B cell (primary cell): ENCODE measurements at regions not wholly inside any gene's neighbourhood (a gene's known extent, or its start where the extent isn't known, plus 50 kb on each side); places are given as distances from the start of the nearest gene placed in this dataset.

Source experiments
- ATAC-seq: fragments of 200-7000 bp; cut with Tn5 transposase; one replicate; pipeline ENCODE4 v1.10.0; 2021; ENCODE audit warnings: low read depth, mild to moderate bottlenecking, moderate number of reproducible peaks, moderate library complexity
- CTCF ChIA-PET: fragments of 350-600 bp; sonication (Branson Sonifier 250); formaldehyde crosslinking; loops from one replicate; lab custom pipeline; 2021; ENCODE audit warnings: antibody characterized with exemption, inconsistent platforms; lab: Charles Lee
- POLR2A ChIA-PET: fragments of 350-600 bp; sonication (Branson Sonifier 250); formaldehyde crosslinking; loops from one replicate; lab custom pipeline; 2021; ENCODE audit warnings: antibody characterized with exemption; lab: Charles Lee
- DNase-seq: peaks from one replicate; pipeline ENCODE4 v3.0.0; 2013
- H2AFZ ChIP-seq: 2 replicates; pipeline ENCODE4 v1.6.1; 2012; ENCODE audit warnings: mild to moderate bottlenecking, low read depth, low read length; ENCODE audit not compliant: insufficient read depth, poor library complexity, severe bottlenecking
- H3K27ac ChIP-seq, 2 donors: 1 replicate in 1 of 2; 2 replicates in 1 of 2; pipeline ENCODE4 v1.5.1; 2012 to 2013; ENCODE audit warnings: low read length in 2 of 2, mild to moderate bottlenecking in 2 of 2, moderate library complexity in 1 of 2
- H3K27me3 ChIP-seq, 4 experiments: fragments of 200-600 bp in 1 of 4; sonication (generic) in 1 of 4; replicated peaks in 1 of 4; 1 replicate in 2 of 4; 2 replicates in 2 of 4; pipeline versions ENCODE4 v1.6.1 to v1.7.0; 2013 to 2016; ENCODE audit warnings: low read length in 3 of 4, mild to moderate bottlenecking in 2 of 4, mixed read lengths in 1 of 4, moderate library complexity in 1 of 4; ENCODE audit not compliant: insufficient read depth in 4 of 4, control insufficient read depth in 3 of 4; ENCODE audit errors: control extremely low read depth in 1 of 4
- H3K36me3 ChIP-seq, 2 experiments: replicated peaks in 1 of 2; 1 replicate in 1 of 2; 2 replicates in 1 of 2; pipeline versions ENCODE4 v1.6.1 to v1.7.1; 2013; ENCODE audit warnings: low read length in 1 of 2; ENCODE audit not compliant: insufficient read depth in 2 of 2, control insufficient read depth in 1 of 2; ENCODE audit errors: control extremely low read depth in 1 of 2, extremely low read depth in 1 of 2
- H3K4me1 ChIP-seq, 2 donors: fragments of 200-600 bp in 1 of 2; sonication (generic) in 1 of 2; 1 replicate in 1 of 2; 2 replicates in 1 of 2; pipeline versions ENCODE4 v1.5.1 to v1.6.1; 2013 to 2017; ENCODE audit warnings: low read length in 2 of 2; ENCODE audit not compliant: control insufficient read depth in 2 of 2, insufficient read depth in 2 of 2
- H3K4me2 ChIP-seq: replicated peaks from 2 replicates; pipeline ENCODE3; 2012; ENCODE audit warnings: mild to moderate bottlenecking, low read depth, low read length; ENCODE audit not compliant: poor library complexity, severe bottlenecking
- H3K4me3 ChIP-seq, 5 experiments: fragments of 200-600 bp in 1 of 5; sonication (generic) in 1 of 5; 1 replicate in 3 of 5; 2 replicates in 2 of 5; pipeline versions ENCODE4 v1.5.1 to v1.7.0; 2011 to 2016; ENCODE audit warnings: low read length in 4 of 5, mild to moderate bottlenecking in 4 of 5, low read depth in 2 of 5, control low read depth in 1 of 5, moderate library complexity in 1 of 5; ENCODE audit not compliant: insufficient read depth in 1 of 5; ENCODE audit errors: control extremely low read depth in 1 of 5, extremely low read depth in 1 of 5
- H3K79me2 ChIP-seq: fragments of 200-600 bp; sonication (generic); one replicate; pipeline ENCODE4 v1.6.0; 2016; ENCODE audit warnings: low read length; ENCODE audit not compliant: control insufficient read depth, insufficient read depth
- H3K9ac ChIP-seq: fragments of 200-600 bp; sonication (generic); 2 replicates; pipeline ENCODE4 v1.6.1; 2017; ENCODE audit warnings: mild to moderate bottlenecking, low read length, moderate library complexity
- H3K9me3 ChIP-seq, 3 donors: one replicate each; pipeline versions ENCODE4 v1.6.1 to v1.7.1; 2013; ENCODE audit warnings: low read length in 2 of 3; ENCODE audit not compliant: control insufficient read depth in 2 of 3, insufficient read depth in 1 of 3; ENCODE audit errors: control extremely low read depth in 1 of 3
- H4K20me1 ChIP-seq: 2 replicates; pipeline ENCODE4 v1.6.0; 2012; ENCODE audit warnings: mild to moderate bottlenecking, low read length; ENCODE audit not compliant: insufficient read depth, control insufficient read depth, poor library complexity, severe bottlenecking
- H3K27ac Mint-ChIP-seq: one replicate; pipeline ENCODE4 v1.8.0; 2021; ENCODE audit warnings: mixed read lengths
- H3K27me3 Mint-ChIP-seq: one replicate; pipeline ENCODE4 v1.8.0; 2021; ENCODE audit warnings: mixed read lengths
- H3K4me1 Mint-ChIP-seq: one replicate; pipeline ENCODE4 v1.8.0; 2021; ENCODE audit warnings: mixed read lengths
- H3K4me3 Mint-ChIP-seq: one replicate; pipeline ENCODE4 v1.8.0; 2021; ENCODE audit warnings: mixed read lengths
- H3K9me3 Mint-ChIP-seq: one replicate; pipeline ENCODE4 v1.8.0; 2022; ENCODE audit warnings: mixed read lengths; ENCODE audit not compliant: insufficient read depth
- CTCF ChIP-seq: fragments of 200-600 bp; IDR thresholded peaks from one replicate; pipeline ENCODE4 v1.8.0; 2022; ENCODE audit warnings: antibody characterized with exemption, mild to moderate bottlenecking
- EZH2 ChIP-seq: IDR thresholded peaks from 2 replicates; pipeline ENCODE4 v1.6.1; 2012; ENCODE audit warnings: borderline replicate concordance, low read depth, mild to moderate bottlenecking, moderate library complexity, low read length; ENCODE audit not compliant: insufficient read depth, poor library complexity, severe bottlenecking
- WGBS: methylation state at CpG from one replicate; pipeline ENCODE4 v1.1.5; 2013; ENCODE audit warnings: missing lambda C conversion rate; ENCODE audit not compliant: insufficient coverage; 5-methylcytosine and 5-hydroxymethylcytosine counted together
- intact Hi-C: fragments of 100-400 bp; cut with micrococcal nuclease; formaldehyde crosslinking; loops from one replicate; pipeline ENCODE4 v1.10.0; 2022

GRCh38 chr11:13889552-13890249 is 72.8 kb upstream of the SPON1 start:
- Histone ChIP-seq H3K4me3 (no peak overlapping the region), H3K4me1 (no peaks in the 10 kb centered on the region), H3K79me2 (no peaks in the 10 kb centered on the region), H3K36me3 (no peaks in the 10 kb centered on the region), H2AFZ (no peak overlapping the region), H3K27ac (no peak overlapping the region), H3K9ac (no peak overlapping the region), H3K9me3 (peaks cover 0 to 3% (median 0%) of the 10 kb centered on the region in 3 donors), H3K27me3 (no peaks in the 10 kb centered on the region), H4K20me1 (no peaks in the 10 kb centered on the region), H3K4me2 (no peak overlapping the region)
- intact Hi-C loops = no loop called here
- TF ChIP-seq CTCF (no peak), EZH2 (no peak)
- Mint-ChIP-seq H3K4me3 (no peak overlapping the region), H3K27ac (no peak overlapping the region), H3K27me3 (peaks cover 4% of the 10 kb centered on the region), H3K9me3 (no peaks in the 10 kb centered on the region), H3K4me1 (no peaks in the 10 kb centered on the region)
- ChIA-PET POLR2A (no interaction called here), CTCF (no interaction called here)
- DNase-seq = no peak
- 88% methylated on average over 3 of the region's 8 CpGs for WGBS
- ATAC-seq = no peak

- no peaks in the 10 kb centered on the region for H3K4me1 ChIP-seq
- H3K9ac ChIP-seq = no peak overlapping the region
- intact Hi-C loops = no loop called here
- no peaks in the 10 kb centered on the region for H3K79me2 ChIP-seq
- no peak overlapping the region for H3K27ac ChIP-seq
- H4K20me1 ChIP-seq = no peaks in the 10 kb centered on the region
- H3K9me3 ChIP-seq = no peaks in the 10 kb centered on the region
- WGBS = 63% methylated on average over 1 of the region's 1 CpG
- Mint-ChIP-seq H3K27ac (no peak overlapping the region), H3K4me3 (no peak overlapping the region), H3K4me1 (no peaks in the 10 kb centered on the region), H3K27me3 (peaks cover 8% of the 10 kb centered on the region), H3K9me3 (no peaks in the 10 kb centered on the region)
- H3K4me3 ChIP-seq = no peak overlapping the region
- no peak overlapping the region for H3K4me2 ChIP-seq
- TF ChIP-seq EZH2 = no peak
- TF ChIP-seq CTCF = no peak
- no peak for DNase-seq
- no peak overlapping the region for H2AFZ ChIP-seq
- H3K27me3 ChIP-seq = peaks cover 0 to under 1% (median 0%) of the 10 kb centered on the region in 4 experiments
- ATAC-seq = no peak
- H3K36me3 ChIP-seq = no peaks in the 10 kb centered on the region
- CTCF ChIA-PET = no interaction called here
- POLR2A ChIA-PET = no interaction called here
These were observed 70.6 kb upstream of the SPON1 start for GRCh38 chr11:13891911-13892310.
